GM23248 (cell line): ENCODE measurements at regions not wholly inside any gene's neighbourhood (a gene's known extent, or its start where the extent isn't known, plus 50 kb on each side); places are given as distances from the start of the nearest gene placed in this dataset.

Experiments
- DNase-seq: peaks from one replicate; pipeline ENCODE4 v3.0.0-alpha.2; 2015
- H2AFZ ChIP-seq: fragments of 200-600 bp; sonication (generic); 2 replicates; pipeline ENCODE4 v1.6.1; 2016; ENCODE audit warnings: antibody characterized with exemption
- H3F3A ChIP-seq: fragments of 200-600 bp; sonication (generic); 2 replicates; pipeline ENCODE4 v1.6.1; 2016; ENCODE audit warnings: mild to moderate bottlenecking, antibody characterized with exemption, mixed run types; ENCODE audit not compliant: insufficient read depth
- H3K27ac ChIP-seq: fragments of 200-600 bp; sonication (generic); 2 replicates; pipeline ENCODE4 v1.5.1; 2016; ENCODE audit warnings: mild to moderate bottlenecking
- H3K27me3 ChIP-seq: fragments of 200-600 bp; sonication (generic); replicated peaks from 2 replicates; pipeline ENCODE4 v1.6.1; 2016; ENCODE audit warnings: mild to moderate bottlenecking; ENCODE audit not compliant: insufficient read depth
- H3K36me3 ChIP-seq: fragments of 200-600 bp; sonication (generic); 2 replicates; pipeline ENCODE4 v1.6.1; 2016; ENCODE audit warnings: low read depth, mild to moderate bottlenecking
- H3K4me1 ChIP-seq: fragments of 200-600 bp; sonication (generic); 2 replicates; pipeline ENCODE4 v1.6.1; 2016; ENCODE audit warnings: mild to moderate bottlenecking; ENCODE audit not compliant: insufficient read depth
- H3K4me2 ChIP-seq: fragments of 200-600 bp; sonication (generic); one replicate; pipeline ENCODE4 v1.6.1; 2016; ENCODE audit warnings: mild to moderate bottlenecking; ENCODE audit not compliant: unreplicated experiment
- H3K4me3 ChIP-seq: fragments of 200-600 bp; sonication (generic); 2 replicates; pipeline ENCODE4 v1.5.1; 2016; ENCODE audit warnings: mild to moderate bottlenecking
- H3K79me2 ChIP-seq: fragments of 200-600 bp; sonication (generic); 2 replicates; pipeline ENCODE4 v1.6.1; 2016; ENCODE audit warnings: mild to moderate bottlenecking; ENCODE audit not compliant: insufficient read depth
- H3K9ac ChIP-seq: fragments of 200-600 bp; sonication (generic); 2 replicates; pipeline ENCODE4 v1.6.1; 2016; ENCODE audit warnings: mild to moderate bottlenecking
- H3K9me2 ChIP-seq: fragments of 200-600 bp; sonication (generic); 2 replicates; pipeline ENCODE4 v1.6.1; 2016; ENCODE audit warnings: mixed run types, mild to moderate bottlenecking, moderate library complexity; ENCODE audit not compliant: insufficient read depth
- H3K9me3 ChIP-seq: fragments of 200-600 bp; sonication (generic); one replicate; pipeline ENCODE4 v1.6.1; 2017; ENCODE audit warnings: low read depth
- H4K20me1 ChIP-seq: fragments of 200-600 bp; sonication (generic); 2 replicates; pipeline ENCODE4 v1.6.0; 2016; ENCODE audit not compliant: insufficient read depth
- EZH2 ChIP-seq: fragments of 200-600 bp; sonication (generic); IDR thresholded peaks from 2 replicates; pipeline ENCODE4 v1.6.1; 2018; ENCODE audit warnings: antibody characterized with exemption, mild to moderate bottlenecking; ENCODE audit not compliant: insufficient read depth, poor library complexity, severe bottlenecking
- EZH2phosphoT487 ChIP-seq: fragments of 200-600 bp; sonication (generic); IDR thresholded peaks from 2 replicates; pipeline ENCODE4 v1.6.1; 2018; ENCODE audit warnings: antibody characterized with exemption, moderate library complexity, mild to moderate bottlenecking, low read depth; ENCODE audit not compliant: insufficient read depth
- WGBS, 2 experiments: methylation state at CpG; one replicate each; pipeline ENCODE4 v1.1.6; 2015 to 2017; ENCODE audit warnings: low lambda C conversion rate in 2 of 2, low coverage in 1 of 2; ENCODE audit errors: missing lambda C conversion rate in 2 of 2; 5-methylcytosine and 5-hydroxymethylcytosine counted together
- in situ Hi-C: fragments of 300-500 bp; cut with MboI; formaldehyde crosslinking; loops from 2 replicates; pipeline ENCODE4 v1.15.0; 2020

GRCh38 chr18:56021136-56021808 lies 433.3 kb upstream of the TCF4 start:
- no peaks in the 10 kb centered on the region for H3K9me2 ChIP-seq
- H3K4me2 ChIP-seq, result no peak overlapping the region
- H3K27me3 ChIP-seq, result no peaks in the 10 kb centered on the region
- in situ Hi-C loops, result no loop called here
- no peaks in the 10 kb centered on the region for H4K20me1 ChIP-seq
- no peak for TF ChIP-seq EZH2phosphoT487
- no peak for TF ChIP-seq EZH2
- H3K4me1 ChIP-seq, result no peaks in the 10 kb centered on the region
- no peaks in the 10 kb centered on the region for H3K79me2 ChIP-seq
- H3K27ac ChIP-seq, result no peak overlapping the region
- H3K36me3 ChIP-seq, result no peaks in the 10 kb centered on the region
- peak; percentile 15 for DNase-seq
- 91 to 96% methylated on average over 1 of the region's 1 CpG for WGBS, 2 experiments
- no peak overlapping the region for H3K9ac ChIP-seq
- no peak overlapping the region for H2AFZ ChIP-seq
- H3K9me3 ChIP-seq, result no peaks in the 10 kb centered on the region
- H3F3A ChIP-seq, result no peaks in the 10 kb centered on the region
- no peak overlapping the region for H3K4me3 ChIP-seq

GRCh38 chr18:56019908-56020307 lies 431.9 kb upstream of the TCF4 start:
- Histone ChIP-seq H4K20me1 (no peaks in the 10 kb centered on the region), H3K9me3 (no peaks in the 10 kb centered on the region), H3K4me3 (no peak overlapping the region), H3K4me2 (no peak overlapping the region), H3K4me1 (no peaks in the 10 kb centered on the region), H3K9me2 (no peaks in the 10 kb centered on the region), H3F3A (no peaks in the 10 kb centered on the region), H3K9ac (no peak overlapping the region), H3K27ac (no peak overlapping the region), H2AFZ (no peak overlapping the region), H3K36me3 (no peaks in the 10 kb centered on the region), H3K27me3 (no peaks in the 10 kb centered on the region), H3K79me2 (no peaks in the 10 kb centered on the region)
- DNase-seq, result no peak
- in situ Hi-C loops, result no loop called here
- WGBS, 2 experiments, result 92 to 94% methylated on average over 5 of the region's 5 CpGs
- no peak for TF ChIP-seq EZH2
- no peak for TF ChIP-seq EZH2phosphoT487

- 65 to 76% methylated on average over 2 of the region's 2 CpGs for WGBS, 2 experiments
- no peaks in the 10 kb centered on the region for H3K9me3 ChIP-seq
- no peaks in the 10 kb centered on the region for H3K4me1 ChIP-seq
- no peak for DNase-seq
- no peaks in the 10 kb centered on the region for H4K20me1 ChIP-seq
- no peaks in the 10 kb centered on the region for H3K9me2 ChIP-seq
- H2AFZ ChIP-seq, result no peak overlapping the region
- H3K4me3 ChIP-seq, result no peak overlapping the region
- no peak overlapping the region for H3K4me2 ChIP-seq
- H3K27ac ChIP-seq, result no peak overlapping the region
- no peaks in the 10 kb centered on the region for H3F3A ChIP-seq
- H3K9ac ChIP-seq, result no peak overlapping the region
- H3K36me3 ChIP-seq, result no peaks in the 10 kb centered on the region
- TF ChIP-seq EZH2phosphoT487, result no peak
- TF ChIP-seq EZH2, result no peak
- in situ Hi-C loops, result no loop called here
- no peaks in the 10 kb centered on the region for H3K79me2 ChIP-seq
- H3K27me3 ChIP-seq, result no peaks in the 10 kb centered on the region
These were observed 431.2 kb upstream of the TCF4 start for GRCh38 chr18:56019156-56019555.

GRCh38 chr18:56009411-56009810 lies 421.4 kb upstream of the TCF4 start:
- peak; percentile 15 for DNase-seq

More at GRCh38 chr18:56009411-56009810, 421.4 kb upstream of the TCF4 start:
- Histone ChIP-seq H3K4me3 (no peak overlapping the region), H4K20me1 (no peaks in the 10 kb centered on the region), H3K36me3 (no peaks in the 10 kb centered on the region), H3K4me1 (no peaks in the 10 kb centered on the region), H3K9me2 (no peaks in the 10 kb centered on the region), H3K79me2 (no peaks in the 10 kb centered on the region), H3K9me3 (no peaks in the 10 kb centered on the region), H2AFZ (no peak overlapping the region), H3K9ac (no peak overlapping the region), H3K27ac (no peak overlapping the region), H3K27me3 (no peaks in the 10 kb centered on the region), H3F3A (no peaks in the 10 kb centered on the region), H3K4me2 (no peak overlapping the region)
- in situ Hi-C loops, result no loop called here
- TF ChIP-seq EZH2 (no peak), EZH2phosphoT487 (no peak)
- 72 to 90% methylated on average over 1 of the region's 1 CpG for WGBS, 2 experiments
